Lower lobe of right lung (tissue), 2 donors: ENCODE measurements at regions not wholly inside any gene's neighbourhood (a gene's known extent, or its start where the extent isn't known, plus 50 kb on each side); places are given as distances from the start of the nearest gene placed in this dataset.
"Not testable (repeated sequence)": the region's sequence is repeated elsewhere in the genome, so short reads cannot be mapped to it uniquely, and the experiment has no call there.

ENCODE experiments used
- ATAC-seq, 2 donors: fragments of 200-7000 bp; cut with Tn5 transposase; one replicate each; pipeline ENCODE4 v1.9.1; 2020 to 2022; ENCODE audit warnings: mild to moderate bottlenecking in 2 of 2, moderate library complexity in 2 of 2
- DNase-seq: peaks from one replicate; pipeline ENCODE4 v3.0.0-alpha.2; 2020
- H3K27ac ChIP-seq: fragments of 200-600 bp; one replicate; pipeline ENCODE4 v1.8.0; 2022
- H3K27me3 ChIP-seq: fragments of 200-600 bp; one replicate; pipeline ENCODE4 v1.8.0; 2022; ENCODE audit warnings: low read depth
- H3K36me3 ChIP-seq: fragments of 200-600 bp; one replicate; pipeline ENCODE4 v1.8.0; 2022; ENCODE audit warnings: mild to moderate bottlenecking
- H3K4me1 ChIP-seq: fragments of 200-600 bp; one replicate; pipeline ENCODE4 v1.8.0; 2022
- H3K4me3 ChIP-seq: fragments of 200-600 bp; one replicate; pipeline ENCODE4 v1.8.0; 2022; ENCODE audit warnings: mild to moderate bottlenecking
- H3K9me3 ChIP-seq: fragments of 200-600 bp; one replicate; pipeline ENCODE4 v1.8.0; 2022
- CTCF ChIP-seq: fragments of 200-600 bp; IDR thresholded peaks from one replicate; pipeline ENCODE4 v1.8.0; 2022; ENCODE audit warnings: antibody characterized with exemption, mild to moderate bottlenecking
- intact Hi-C: fragments of 100-400 bp; cut with DNase I; formaldehyde crosslinking; loops from one replicate; pipeline ENCODE4 v1.11.0; 2022
- donor health status: DM: no; HTN: yes; CAD: no; lungs with severe emphysema.

DNA sequence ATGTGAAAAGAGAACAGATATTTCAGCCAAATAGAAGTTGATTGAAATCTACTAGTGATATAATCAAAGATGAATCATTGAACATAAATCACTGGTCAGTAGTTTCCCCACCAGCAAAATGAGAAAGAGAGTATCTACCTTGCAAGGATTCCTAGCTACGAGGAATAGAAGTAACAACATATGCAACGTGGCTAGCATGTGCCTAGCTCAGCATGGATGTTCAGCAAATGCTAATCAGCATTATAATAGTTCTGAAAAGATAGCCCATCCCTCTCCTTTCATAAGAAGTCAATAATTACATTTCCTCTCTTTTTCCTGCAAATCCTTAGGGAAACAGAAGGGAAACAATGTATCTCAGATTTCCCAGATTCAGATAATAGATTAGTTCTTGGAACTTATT is 417.2 kb downstream of the SATB2 start:
- H3K4me1 ChIP-seq, result no peaks in the 10 kb centered on the region
- H3K4me3 ChIP-seq, result no peak overlapping the region
- no peaks in the 10 kb centered on the region for H3K9me3 ChIP-seq
- DNase-seq (no peak), ATAC-seq (no peak)
- intact Hi-C loops, result no loop called here
- H3K27ac ChIP-seq, result no peak overlapping the region
- TF ChIP-seq CTCF, result no peak
- H3K36me3 ChIP-seq, result no peaks in the 10 kb centered on the region
- H3K27me3 ChIP-seq, result no peaks in the 10 kb centered on the region

DNA sequence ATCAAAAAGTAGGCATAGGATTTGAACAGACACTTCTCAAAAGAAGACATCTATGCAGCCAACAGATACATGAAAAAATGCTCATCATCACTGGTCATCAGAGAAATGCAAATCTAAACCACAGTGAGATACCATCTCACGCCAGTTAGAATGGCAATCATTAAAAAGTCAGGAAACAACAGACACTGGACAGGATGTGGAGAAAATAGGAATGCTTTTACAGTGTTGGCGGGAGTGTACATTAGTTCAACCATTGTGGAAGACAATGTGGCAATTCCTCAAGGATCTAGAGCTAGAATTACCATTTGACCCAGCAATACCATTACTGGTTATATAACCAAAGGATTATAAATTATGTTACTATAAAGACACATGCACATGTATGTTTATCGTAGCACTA is 424.0 kb downstream of the SATB2 start:
- H3K27ac ChIP-seq, H3K36me3 ChIP-seq, H3K9me3 ChIP-seq, H3K4me1 ChIP-seq, H3K4me3 ChIP-seq, H3K27me3 ChIP-seq, intact Hi-C loops, DNase-seq, ATAC-seq: not testable (repeated sequence)

GRCh38 chr2:199025146-199025545 is 432.6 kb downstream of the SATB2 start:
- no peaks in the 10 kb centered on the region for H3K4me1 ChIP-seq
- no peaks in the 10 kb centered on the region for H3K36me3 ChIP-seq
- H3K27ac ChIP-seq, result no peak overlapping the region
- no peak for TF ChIP-seq CTCF
- DNase-seq (no peak), ATAC-seq (no peak)
- intact Hi-C loops, result no loop called here
- H3K27me3 ChIP-seq, result no peaks in the 10 kb centered on the region
- H3K9me3 ChIP-seq, result no peaks in the 10 kb centered on the region
- H3K4me3 ChIP-seq, result no peak overlapping the region

- DNase-seq (no peak), ATAC-seq (no peak)
- H3K27ac ChIP-seq, result no peak overlapping the region
- intact Hi-C loops, result no loop called here
- no peak overlapping the region for H3K4me3 ChIP-seq
- no peak for TF ChIP-seq CTCF
- H3K9me3 ChIP-seq, result no peaks in the 10 kb centered on the region
- H3K4me1 ChIP-seq, result no peaks in the 10 kb centered on the region
- H3K36me3 ChIP-seq, result no peaks in the 10 kb centered on the region
- H3K27me3 ChIP-seq, result no peaks in the 10 kb centered on the region
Observed at GRCh38 chr2:199024224-199024623, 433.5 kb downstream of the SATB2 start.

- Histone ChIP-seq H3K27ac (no peak overlapping the region), H3K4me3 (no peak overlapping the region), H3K36me3 (no peaks in the 10 kb centered on the region), H3K4me1 (no peaks in the 10 kb centered on the region), H3K9me3 (no peaks in the 10 kb centered on the region), H3K27me3 (no peaks in the 10 kb centered on the region)
- intact Hi-C loops, result no loop called here
- TF ChIP-seq CTCF, result peak; percentile 25
- no peak for DNase-seq
- no peak for ATAC-seq
Observed at GRCh38 chr2:199019898-199020507, 437.7 kb downstream of the SATB2 start.

GRCh38 chr2:199018826-199019225 is 438.9 kb downstream of the SATB2 start:
- intact Hi-C loops, result no loop called here
- H3K4me3 ChIP-seq, result no peak overlapping the region
- no peaks in the 10 kb centered on the region for H3K4me1 ChIP-seq
- no peak overlapping the region for H3K27ac ChIP-seq
- no peak for ATAC-seq
- no peaks in the 10 kb centered on the region for H3K36me3 ChIP-seq
- no peak for DNase-seq
- no peak for TF ChIP-seq CTCF
- H3K9me3 ChIP-seq, result no peaks in the 10 kb centered on the region
- H3K27me3 ChIP-seq, result no peaks in the 10 kb centered on the region
